Left colon (tissue), 2 donors: ENCODE measurements at regions not wholly inside any gene's neighbourhood (a gene's known extent, or its start where the extent isn't known, plus 50 kb on each side); places are given as distances from the start of the nearest gene placed in this dataset.
A peak's percentile ranks its signal among the peaks of the same experiment; 100 is the strongest.

Experiments
- ATAC-seq: fragments of 200-7000 bp; cut with Tn5 transposase; one replicate; pipeline ENCODE4 v1.9.1; 2020; ENCODE audit warnings: mild to moderate bottlenecking, moderate library complexity
- DNase-seq, 2 donors: peaks; one replicate each; pipeline ENCODE4 v3.0.0-alpha.2; 2020
- intact Hi-C, 2 donors: fragments of 100-400 bp; cut with DNase I in 1 of 2; cut with micrococcal nuclease in 1 of 2; formaldehyde crosslinking; loops; one replicate each; pipeline versions ENCODE4 v1.11.2 to v1.14.0; 2022; cut with DNase I, micrococcal nuclease
- donor health status: DM: no; HTN: no; CAD: no.
- donor health status: DM: yes; HTN: yes; CAD: no.

DNA sequence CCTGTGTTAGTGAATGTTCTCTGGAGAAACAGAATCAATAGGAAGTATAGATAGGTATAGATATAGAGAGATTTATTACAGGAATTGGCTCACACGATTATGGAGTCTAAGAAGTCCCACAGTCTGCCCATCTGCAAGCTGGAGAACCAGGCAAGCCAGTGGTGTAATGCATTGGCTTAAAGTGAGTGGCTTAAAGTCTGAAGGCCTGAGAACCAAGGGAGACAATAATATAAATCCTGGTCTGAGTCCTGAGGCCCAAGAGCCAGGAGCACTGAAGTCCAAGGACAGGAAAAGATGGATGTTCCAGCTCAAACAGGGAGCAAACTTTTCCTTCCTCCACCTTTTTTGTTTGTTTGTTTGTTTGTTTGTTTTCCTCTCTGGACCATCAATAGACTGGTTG is 131.2 kb upstream of the LRFN2 start:
- DNase-seq: no peak
- ATAC-seq: no peak
- intact Hi-C loops: no loop called here

DNA sequence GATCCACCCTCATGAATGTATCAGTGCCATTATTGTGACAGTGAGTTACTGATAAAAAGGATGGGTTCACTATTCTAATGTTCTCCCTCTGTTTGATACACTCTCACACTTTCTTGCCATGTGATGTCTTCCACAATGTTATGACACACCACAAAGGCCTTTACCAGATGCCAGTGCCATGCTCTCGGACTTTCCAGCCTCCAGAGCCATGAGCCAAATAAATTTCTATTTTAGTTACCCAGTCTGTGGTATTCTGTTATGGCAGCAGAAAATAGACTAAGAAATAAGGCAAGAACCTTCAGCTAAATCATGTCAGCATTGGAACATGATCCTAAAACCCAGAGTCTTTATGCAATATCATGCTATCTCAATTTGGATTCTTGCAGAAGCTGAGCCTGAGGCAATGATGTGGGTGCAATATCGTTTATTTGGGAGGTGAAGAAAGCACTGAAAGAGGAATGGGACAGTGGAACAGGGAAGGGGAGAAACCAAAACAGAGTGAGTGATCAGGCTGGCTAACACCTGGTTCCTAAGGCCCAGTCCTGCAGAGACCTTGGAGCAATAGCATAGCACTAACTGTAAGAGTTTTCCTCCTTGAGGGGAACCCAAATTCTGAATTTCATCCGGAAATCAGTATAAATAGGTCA is 130.4 kb upstream of the LRFN2 start:
- no peak for ATAC-seq
- intact Hi-C loops: no loop called here
- no peak for DNase-seq

DNA sequence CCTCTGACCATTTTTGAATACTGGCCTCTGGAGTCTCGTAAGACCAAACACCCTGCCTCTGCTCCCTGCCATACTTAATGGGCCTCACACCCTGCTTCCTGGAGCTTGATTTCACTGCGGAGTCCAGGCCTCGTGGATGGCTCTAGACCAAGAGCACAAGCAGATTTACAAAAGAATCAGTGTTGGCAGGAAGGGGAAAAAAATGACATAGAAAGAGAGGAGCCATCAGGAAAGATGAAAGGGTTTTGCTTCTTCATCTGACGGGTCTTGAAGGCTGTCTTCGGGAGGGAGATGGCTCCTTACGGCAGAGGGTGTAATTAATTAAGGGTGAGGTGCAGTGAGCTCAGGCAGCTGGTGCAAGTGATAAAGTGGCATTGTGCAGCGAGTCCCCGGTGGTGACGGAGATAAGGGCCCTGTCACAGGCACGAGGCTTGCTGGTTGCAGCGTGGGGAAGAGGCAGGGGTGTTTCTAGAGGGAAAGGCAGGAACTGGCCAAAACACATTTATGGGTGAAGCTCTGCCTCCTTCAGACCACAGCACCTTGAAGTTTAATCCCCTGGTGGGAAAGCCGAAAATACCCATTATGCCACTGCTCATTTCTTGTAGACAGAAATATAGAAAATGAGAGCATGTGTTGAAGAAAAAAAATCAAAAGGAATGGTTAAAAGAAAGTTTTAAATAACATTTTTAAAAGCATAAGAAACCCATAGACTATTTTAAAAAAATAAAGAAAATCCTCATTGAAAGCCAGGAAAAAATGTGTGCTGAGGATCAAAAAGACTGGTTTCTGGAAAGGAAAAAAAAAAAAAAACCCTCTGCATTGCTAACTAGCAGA is 128.6 kb upstream of the LRFN2 start:
- DNase-seq (peak in 1 of 2 donors; percentile 22), ATAC-seq (peak; percentile 38)
- intact Hi-C loops: no loop called here

DNA sequence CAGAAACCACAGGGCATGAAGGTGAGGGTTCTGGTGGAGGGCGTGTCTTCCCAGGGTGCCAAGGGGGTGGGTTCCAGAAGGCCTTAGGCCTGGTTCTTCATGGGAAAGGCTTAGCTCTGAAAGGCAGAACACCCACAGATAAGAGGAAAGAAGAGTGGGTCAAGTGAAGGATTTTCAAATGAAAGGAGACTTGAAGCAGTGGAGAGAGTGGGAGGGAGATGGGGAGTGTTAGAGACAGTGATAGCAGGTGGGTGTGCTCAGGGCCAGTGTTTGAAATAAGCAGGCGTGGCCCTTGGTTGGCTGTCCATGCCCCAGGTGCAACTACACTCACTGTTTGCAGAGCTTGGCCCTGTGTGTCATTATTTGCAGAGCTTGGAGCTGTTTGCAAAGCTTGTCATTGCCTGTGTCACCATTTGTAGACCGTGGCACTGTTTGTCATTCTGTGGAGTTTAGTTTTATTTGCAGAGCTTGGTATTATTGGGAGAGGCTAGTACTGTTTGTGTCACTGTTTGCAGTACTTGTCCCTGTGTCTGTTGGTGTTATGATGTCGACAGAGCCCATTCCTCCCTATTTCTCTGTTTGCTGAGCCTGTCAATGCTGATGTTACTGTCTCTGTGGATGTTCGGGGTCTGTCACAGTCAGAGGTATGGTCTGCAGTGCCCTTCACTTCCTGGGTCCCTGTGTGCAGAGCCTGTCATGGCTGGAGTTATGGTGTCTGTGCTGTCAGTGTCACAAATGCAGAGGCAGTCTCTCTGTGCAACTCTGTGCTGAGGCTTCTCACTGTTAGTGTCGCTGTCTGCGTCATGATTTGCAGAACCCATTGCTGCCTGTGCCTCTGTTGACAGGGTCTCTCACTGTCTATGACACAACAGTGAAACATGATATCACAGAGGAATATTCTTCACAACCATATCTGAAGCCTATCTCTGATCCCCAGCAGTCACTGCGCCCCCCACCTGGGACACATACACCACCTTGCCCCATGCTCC is 127.7 kb upstream of the LRFN2 start:
- DNase-seq: peak; percentile 42 to 79
- ATAC-seq: peak; percentile 93
- intact Hi-C loops: no loop called here

DNA sequence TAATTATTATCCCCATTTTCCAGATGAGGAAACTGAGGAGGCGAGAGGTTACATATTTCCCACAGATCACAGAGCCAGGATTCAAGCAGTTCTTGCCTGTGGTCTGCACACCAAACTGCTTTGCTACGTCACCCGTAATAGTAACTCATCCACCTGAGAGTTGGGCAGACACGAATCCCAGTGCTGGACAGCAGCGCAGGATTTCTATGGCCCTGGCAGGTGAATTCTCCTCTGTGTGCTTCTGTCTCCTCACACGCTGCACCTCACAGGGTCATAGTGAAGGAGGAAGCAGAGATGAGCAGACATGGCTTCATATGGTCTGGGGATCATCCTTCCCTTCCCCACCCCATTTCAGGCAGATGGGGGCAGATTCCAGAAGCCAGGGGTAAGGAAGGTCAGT is 127.0 kb upstream of the LRFN2 start:
- intact Hi-C loops: no loop called here
- ATAC-seq: no peak
- no peak for DNase-seq

DNA sequence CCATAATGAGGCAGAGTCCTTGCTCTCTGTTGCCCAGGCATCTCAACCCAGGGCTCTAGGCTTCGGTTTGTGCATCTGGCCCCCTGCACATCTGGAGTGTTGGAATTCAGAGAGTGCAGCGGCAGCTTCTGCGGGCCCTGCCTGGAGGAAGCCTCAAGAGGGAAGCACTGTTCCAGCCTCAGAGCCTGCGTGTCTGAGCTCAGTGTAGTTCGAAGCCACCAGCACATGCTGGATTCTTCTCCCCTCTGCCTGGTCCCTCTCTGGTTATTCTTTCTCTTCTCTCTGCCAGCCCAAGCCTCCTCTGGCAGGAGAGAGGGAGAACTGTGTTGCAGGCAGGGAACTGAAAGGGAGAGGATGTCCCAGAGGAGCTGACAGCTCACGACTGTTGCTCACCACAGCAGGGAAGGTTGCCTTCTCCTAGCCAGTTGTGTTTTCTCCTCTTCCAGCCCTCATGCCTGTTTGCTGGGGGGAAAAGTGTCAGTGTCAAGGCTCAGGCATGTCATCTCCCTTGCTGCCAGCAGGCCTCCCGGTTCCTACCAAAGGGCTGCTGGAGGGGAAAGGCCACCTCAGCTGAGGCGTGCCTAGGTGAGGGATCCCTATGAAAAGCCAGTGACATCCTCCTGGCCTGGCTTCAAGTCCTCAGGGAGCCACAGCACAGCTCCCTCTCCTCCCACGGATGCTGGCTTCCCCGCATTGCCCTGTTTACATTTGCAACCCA is 126.0 kb upstream of the LRFN2 start:
- intact Hi-C loops: no loop called here
- ATAC-seq (no peak), DNase-seq (no peak)

DNA sequence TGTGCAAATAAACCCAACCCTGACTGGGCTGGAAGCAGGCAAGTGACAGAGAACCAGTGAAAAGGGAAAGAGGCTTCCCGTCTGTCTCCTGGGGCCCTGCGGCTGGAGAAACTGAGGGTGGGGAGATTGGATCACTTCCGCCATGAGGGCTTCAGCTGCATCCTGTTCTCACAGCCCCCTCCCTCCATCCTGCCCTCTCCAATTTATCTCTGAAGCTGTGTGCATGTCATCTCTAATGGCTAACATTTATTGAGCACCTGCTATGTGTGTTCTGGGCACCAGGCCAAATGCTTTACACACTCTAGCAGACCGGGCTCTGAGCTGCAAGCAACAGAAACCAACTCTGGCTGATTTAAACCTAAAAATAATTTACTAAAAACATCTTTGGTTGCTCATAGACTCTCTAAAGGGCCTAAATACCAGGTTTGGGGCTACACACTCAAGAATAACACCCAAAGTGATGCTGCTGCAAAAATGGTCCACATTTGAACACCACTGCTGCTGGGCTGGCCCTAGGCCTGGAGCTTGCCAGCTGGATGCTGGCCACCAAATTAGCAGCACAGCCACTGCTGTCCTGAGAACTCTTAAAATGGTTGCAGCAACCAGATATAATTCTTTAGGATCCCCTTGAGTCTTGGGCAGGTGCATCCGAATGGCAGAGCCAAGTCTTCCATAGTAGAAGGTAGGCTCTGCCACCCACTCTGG is 123.6 kb upstream of the LRFN2 start:
- peak in 1 of 2 donors; percentile 14 for DNase-seq

DNA sequence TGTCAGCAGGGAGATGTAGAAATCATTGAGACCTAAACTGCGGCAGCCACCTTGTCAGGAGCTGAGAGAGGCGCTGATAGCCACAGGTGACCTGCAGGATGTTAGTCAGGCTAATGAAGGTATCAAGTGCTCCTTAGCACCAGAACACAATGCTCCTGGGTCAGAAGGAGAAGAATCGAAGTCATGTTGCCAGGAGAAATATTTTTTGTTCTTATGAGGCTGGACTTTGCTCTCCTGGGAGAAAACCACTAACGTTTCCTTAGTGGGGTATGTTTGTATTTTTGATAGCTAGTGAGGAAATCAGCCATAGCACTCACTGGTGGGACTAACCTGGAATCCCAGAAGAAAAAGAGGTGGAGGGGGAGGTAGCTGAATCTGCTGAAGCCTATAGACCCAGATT is 120.9 kb upstream of the LRFN2 start:
- intact Hi-C loops: no loop called here
- DNase-seq: no peak
- no peak for ATAC-seq

More for the DNA sequence above, 123.6 kb upstream of the LRFN2 start:
- no peak for ATAC-seq
- intact Hi-C loops: no loop called here

DNA sequence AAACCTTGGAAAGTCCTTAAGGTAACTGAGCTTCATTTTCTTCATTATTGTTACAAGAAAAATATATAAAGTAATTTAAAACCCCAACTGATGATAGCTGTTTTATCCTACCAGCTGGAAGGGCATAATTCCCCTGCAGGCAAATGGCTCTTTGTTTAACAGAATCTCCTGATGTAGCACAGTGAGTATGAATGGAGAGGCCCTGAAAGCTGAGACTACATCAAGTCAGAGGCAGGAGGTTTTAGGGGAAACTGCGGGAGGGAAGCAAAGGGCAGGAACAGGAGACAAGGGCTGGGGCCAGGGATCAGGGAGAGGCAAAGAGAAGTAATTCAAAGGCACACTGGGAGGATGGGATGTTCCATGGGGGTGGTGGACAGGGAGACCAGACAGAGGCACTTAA is 119.0 kb upstream of the LRFN2 start:
- no peak for ATAC-seq
- intact Hi-C loops: no loop called here
- no peak for DNase-seq

DNA sequence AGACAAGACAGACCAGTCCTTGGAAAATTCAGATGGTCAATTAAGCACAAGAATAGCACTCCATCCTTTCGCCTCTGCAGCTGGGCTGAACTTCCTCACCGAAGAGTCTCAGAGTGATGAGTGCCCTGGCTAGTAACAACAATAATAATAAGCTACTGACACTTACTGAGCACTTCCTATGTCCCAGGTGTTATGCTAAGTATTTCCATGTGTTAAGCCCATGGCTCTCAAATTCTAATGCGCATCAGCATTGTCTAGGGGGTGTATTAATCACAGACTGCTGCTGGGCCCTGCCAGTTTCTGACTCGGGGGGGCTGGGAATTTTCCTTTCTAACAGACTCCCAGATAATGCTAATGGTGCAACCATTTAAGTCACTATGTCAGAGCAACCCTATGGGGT is 118.2 kb upstream of the LRFN2 start:
- DNase-seq (no peak), ATAC-seq (no peak)
- intact Hi-C loops: no loop called here

DNA sequence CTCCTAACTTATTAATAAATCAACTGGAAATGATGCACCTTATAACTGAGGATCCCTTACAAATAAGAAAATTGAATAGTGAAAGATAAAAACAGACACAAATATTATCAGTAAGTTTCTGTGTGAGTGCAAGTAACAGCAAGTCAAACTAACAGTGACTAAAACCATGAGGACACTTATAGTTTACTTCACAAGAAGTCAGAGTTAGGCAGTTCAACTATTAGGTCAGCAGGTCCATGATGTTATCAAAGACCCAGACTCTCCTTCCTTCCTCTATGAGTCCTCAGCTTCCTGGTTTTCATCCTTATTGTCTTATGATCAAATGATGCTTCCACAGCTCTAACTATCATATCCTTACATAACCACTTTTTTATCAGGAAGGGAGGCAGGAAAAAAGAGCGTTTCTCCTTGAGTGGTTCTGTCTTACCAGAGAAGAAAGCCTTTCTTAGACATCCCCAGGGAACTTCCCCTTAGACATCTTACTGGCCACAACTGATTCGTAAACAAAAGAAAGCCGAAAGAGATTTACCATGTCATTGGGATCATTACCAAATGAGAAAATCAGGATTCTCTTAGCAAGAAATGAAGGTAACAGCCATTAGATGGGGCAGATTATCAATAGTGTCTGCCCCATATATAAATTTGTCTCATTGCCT is 114.3 kb upstream of the LRFN2 start:
- no peak for DNase-seq
- intact Hi-C loops: no loop called here
- ATAC-seq: no peak

DNA sequence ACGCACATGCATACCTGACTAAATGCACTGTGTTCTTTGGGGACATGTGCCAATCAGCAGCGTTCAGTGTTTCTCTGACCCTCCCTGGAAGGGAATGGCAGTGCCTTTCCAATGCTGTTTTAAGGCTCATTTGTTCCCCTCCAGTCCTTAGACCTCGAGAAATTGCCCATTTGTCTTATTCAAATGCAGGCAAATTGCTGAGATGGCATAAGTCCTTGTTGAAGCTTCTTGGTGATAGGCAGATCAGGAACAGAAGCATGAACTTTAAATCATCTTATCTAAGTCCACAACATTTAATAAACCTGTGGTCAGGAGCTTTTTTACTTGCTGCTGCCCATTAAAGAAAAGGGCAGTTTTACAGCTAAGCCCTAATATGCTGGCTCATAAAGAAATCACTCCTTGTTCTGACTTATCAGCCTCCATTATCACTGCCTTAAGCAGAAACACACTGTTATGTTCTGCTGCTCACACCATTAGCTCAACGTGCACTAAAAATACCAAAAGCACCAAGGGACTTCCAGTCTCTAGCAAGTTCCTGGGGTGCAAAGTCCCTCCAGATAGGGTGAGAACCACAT is 112.9 kb upstream of the LRFN2 start:
- ATAC-seq: no peak
- no peak for DNase-seq
- intact Hi-C loops: no loop called here

DNA sequence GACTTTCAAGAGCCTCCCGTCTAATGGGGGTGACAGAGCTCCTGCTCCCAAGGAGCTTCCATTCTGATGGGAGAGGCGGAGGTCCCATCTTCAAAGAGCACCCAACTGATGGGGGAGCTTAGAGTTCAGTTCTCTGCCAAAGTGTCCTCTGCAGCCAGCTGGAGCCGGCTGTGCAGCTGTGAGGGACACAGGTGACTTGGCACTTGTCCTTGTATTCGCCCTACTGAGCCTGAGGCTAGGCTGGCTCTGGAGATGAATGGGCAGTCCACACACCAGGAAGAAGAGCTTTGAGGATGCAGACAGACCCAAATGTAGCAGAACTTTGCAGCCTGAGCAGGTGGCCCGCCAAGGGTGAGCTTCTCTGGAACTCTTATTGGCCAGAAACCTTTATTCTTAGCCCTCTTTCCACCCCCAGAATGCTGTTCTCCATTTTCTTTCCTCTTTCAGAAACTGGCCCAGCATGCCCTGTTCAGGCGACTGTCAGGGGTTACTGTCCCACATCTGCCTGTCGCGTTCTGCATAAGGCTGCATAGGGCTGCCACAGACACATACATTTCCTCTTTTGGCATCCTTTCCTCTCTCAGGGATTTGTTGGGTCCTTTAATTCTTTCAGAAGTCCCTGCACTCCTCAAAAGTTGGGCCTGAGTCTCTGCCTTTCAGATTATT is 108.7 kb upstream of the LRFN2 start:
- no peak for DNase-seq
- ATAC-seq: no peak
- intact Hi-C loops: no loop called here

DNA sequence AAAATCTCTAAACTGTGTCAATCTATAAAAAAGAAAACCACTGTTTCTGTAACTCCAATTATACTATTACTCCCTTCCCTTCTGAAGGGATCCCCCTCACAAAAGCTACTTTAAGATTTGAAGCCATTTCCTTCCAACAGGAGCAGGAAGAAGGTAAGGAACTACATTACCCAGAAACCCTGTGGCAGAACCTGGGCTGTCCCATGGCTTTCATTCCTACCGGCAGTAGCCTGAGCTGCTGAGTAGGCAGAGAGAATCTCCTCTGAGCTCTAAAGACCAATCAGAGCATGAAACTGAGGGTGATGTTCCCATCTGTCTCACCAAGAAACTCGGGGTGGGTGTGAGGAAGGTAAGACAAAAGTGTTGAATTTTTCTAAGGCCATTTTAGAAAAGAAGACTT is 108.0 kb upstream of the LRFN2 start:
- DNase-seq: no peak
- intact Hi-C loops: no loop called here
- ATAC-seq: peak; percentile 69

DNA sequence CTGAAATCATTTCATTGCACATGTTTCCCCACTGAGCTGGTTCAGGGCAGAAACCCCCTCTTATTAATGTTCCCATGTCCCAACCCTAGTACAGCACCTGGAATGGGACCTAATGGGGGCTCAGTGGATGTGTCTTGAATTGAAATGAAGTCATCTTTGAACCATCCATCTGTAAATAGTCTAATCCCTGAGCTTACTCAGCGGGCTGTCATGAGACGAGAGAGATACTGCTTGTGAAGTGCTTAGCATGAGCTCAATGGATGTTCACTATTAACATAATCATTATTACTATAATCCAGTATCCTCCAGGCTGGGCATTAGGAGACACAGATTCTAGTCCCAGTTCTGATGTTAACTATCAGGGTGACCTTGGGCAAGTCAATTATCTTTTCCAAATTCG is 106.6 kb upstream of the LRFN2 start:
- DNase-seq: no peak
- intact Hi-C loops: no loop called here
- ATAC-seq: no peak

DNA sequence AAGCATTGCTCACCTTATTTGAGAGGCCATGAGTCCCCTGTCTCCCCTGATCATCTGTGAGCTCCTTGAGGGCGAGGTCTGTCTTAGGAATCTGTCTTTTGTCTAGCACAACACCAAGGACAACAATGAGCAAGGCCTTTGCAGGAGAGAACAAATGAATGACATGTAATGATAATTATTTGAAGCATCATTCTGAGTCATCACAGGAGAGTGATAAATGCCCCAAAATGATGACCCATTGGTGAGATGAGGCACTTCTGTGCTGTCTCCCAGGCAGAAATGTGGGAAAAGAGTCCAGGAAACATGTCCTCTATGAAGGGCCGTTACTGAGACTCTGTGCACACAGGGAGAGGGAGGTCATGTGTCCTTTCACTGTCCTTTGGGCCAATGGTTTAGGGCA is 105.2 kb upstream of the LRFN2 start:
- DNase-seq (no peak), ATAC-seq (no peak)
- intact Hi-C loops: no loop called here

DNA sequence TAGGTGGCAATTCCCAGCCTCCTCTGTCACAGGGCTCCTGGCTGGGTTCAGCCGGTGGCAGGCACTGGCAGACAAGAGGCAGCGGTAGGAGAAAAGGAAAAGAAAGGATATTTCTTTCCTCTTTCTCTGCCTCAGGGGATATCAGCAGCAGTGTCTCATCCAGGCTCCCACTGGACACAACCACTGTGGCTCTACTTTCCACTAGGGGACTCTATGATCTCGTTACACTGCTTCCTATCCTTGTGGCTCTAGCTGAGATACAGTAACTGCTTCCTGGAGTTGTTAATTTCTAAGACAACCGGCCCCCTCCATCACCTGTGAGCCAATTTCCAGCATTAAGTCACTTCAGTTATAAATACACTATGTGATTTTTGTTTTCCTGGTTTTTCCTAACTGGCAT is 102.0 kb upstream of the LRFN2 start:
- intact Hi-C loops: no loop called here
- DNase-seq (no peak), ATAC-seq (no peak)
